Hepatocyte (in vitro differentiated cells): ENCODE measurements at regions not wholly inside any gene's neighbourhood (a gene's known extent, or its start where the extent isn't known, plus 50 kb on each side); places are given as distances from the start of the nearest gene placed in this dataset.

Experiments
- DNase-seq: peaks from one replicate; pipeline ENCODE4 v3.0.0-alpha.2; 2016; ENCODE audit warnings: low spot score
- H2AFZ ChIP-seq: fragments of 200-600 bp; sonication (generic); 2 replicates; pipeline ENCODE4 v1.6.0; 2016; ENCODE audit warnings: antibody characterized with exemption, mild to moderate bottlenecking
- H3K27ac ChIP-seq: fragments of 200-600 bp; sonication (generic); 2 replicates; pipeline ENCODE4 v1.5.1; 2016; ENCODE audit warnings: mild to moderate bottlenecking
- H3K27me3 ChIP-seq: fragments of 200-600 bp; sonication (generic); 2 replicates; pipeline ENCODE4 v1.6.1; 2016
- H3K36me3 ChIP-seq: fragments of 200-600 bp; sonication (generic); replicated peaks from 2 replicates; pipeline ENCODE4 v1.5.1; 2016; ENCODE audit warnings: low read depth; ENCODE audit not compliant: insufficient read depth
- H3K4me1 ChIP-seq: fragments of 200-600 bp; sonication (generic); 2 replicates; pipeline ENCODE4 v1.5.1; 2016; ENCODE audit warnings: mild to moderate bottlenecking, moderate library complexity; ENCODE audit not compliant: insufficient read depth
- H3K4me2 ChIP-seq: fragments of 200-600 bp; sonication (generic); 2 replicates; pipeline ENCODE4 v1.6.0; 2016
- H3K4me3 ChIP-seq: fragments of 200-600 bp; sonication (generic); 2 replicates; pipeline ENCODE4 v1.5.1; 2016; ENCODE audit warnings: mild to moderate bottlenecking
- H3K79me2 ChIP-seq: fragments of 200-600 bp; sonication (generic); 2 replicates; pipeline ENCODE4 v1.6.0; 2017; ENCODE audit warnings: mild to moderate bottlenecking
- H3K9me2 ChIP-seq: fragments of 200-600 bp; sonication (generic); replicated peaks from 2 replicates; pipeline ENCODE4 v1.6.0; 2017; ENCODE audit warnings: mild to moderate bottlenecking; ENCODE audit not compliant: insufficient read depth
- H3K9me3 ChIP-seq: fragments of 200-600 bp; sonication (generic); 2 replicates; pipeline ENCODE4 v1.5.1; 2016; ENCODE audit warnings: low read depth, mild to moderate bottlenecking
- H4K20me1 ChIP-seq: fragments of 200-600 bp; sonication (generic); 2 replicates; pipeline ENCODE4 v1.6.0; 2016; ENCODE audit warnings: mild to moderate bottlenecking; ENCODE audit not compliant: insufficient read depth, poor library complexity, severe bottlenecking
- EZH2 ChIP-seq: fragments of 200-600 bp; sonication (generic); IDR thresholded peaks from 2 replicates; pipeline ENCODE4 v1.6.1; 2016; ENCODE audit warnings: antibody characterized with exemption, mild to moderate bottlenecking, borderline replicate concordance
- EZH2phosphoT487 ChIP-seq: fragments of 200-600 bp; sonication (generic); IDR thresholded peaks from one replicate; pipeline ENCODE4 v1.6.1; 2018; ENCODE audit warnings: antibody characterized with exemption, mild to moderate bottlenecking, low read depth, moderate library complexity; ENCODE audit not compliant: unreplicated experiment, severe bottlenecking
- WGBS: methylation state at CpG from one replicate; pipeline ENCODE4 v1.1.6; 2016; ENCODE audit warnings: low lambda C conversion rate; ENCODE audit errors: missing lambda C conversion rate; 5-methylcytosine and 5-hydroxymethylcytosine counted together
- TF ChIP-seq, protein P1 (sequence below): fragments of 200-600 bp; sonication (generic); IDR thresholded peaks from 2 replicates; pipeline ENCODE4 v1.5.1; 2016; ENCODE audit warnings: antibody characterized with exemption, mild to moderate bottlenecking; ENCODE audit not compliant: poor library complexity

GRCh38 chr10:20596065-20596755 lies 300.9 kb downstream of the NEBL start:
- H3K4me2 ChIP-seq: no peak overlapping the region
- TF ChIP-seq EZH2phosphoT487 (no peak), EZH2 (no peak)
- TF ChIP-seq, protein P1, sequence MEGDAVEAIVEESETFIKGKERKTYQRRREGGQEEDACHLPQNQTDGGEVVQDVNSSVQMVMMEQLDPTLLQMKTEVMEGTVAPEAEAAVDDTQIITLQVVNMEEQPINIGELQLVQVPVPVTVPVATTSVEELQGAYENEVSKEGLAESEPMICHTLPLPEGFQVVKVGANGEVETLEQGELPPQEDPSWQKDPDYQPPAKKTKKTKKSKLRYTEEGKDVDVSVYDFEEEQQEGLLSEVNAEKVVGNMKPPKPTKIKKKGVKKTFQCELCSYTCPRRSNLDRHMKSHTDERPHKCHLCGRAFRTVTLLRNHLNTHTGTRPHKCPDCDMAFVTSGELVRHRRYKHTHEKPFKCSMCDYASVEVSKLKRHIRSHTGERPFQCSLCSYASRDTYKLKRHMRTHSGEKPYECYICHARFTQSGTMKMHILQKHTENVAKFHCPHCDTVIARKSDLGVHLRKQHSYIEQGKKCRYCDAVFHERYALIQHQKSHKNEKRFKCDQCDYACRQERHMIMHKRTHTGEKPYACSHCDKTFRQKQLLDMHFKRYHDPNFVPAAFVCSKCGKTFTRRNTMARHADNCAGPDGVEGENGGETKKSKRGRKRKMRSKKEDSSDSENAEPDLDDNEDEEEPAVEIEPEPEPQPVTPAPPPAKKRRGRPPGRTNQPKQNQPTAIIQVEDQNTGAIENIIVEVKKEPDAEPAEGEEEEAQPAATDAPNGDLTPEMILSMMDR: no peak
- 89% methylated on average over 1 of the region's 1 CpG for WGBS

DNA sequence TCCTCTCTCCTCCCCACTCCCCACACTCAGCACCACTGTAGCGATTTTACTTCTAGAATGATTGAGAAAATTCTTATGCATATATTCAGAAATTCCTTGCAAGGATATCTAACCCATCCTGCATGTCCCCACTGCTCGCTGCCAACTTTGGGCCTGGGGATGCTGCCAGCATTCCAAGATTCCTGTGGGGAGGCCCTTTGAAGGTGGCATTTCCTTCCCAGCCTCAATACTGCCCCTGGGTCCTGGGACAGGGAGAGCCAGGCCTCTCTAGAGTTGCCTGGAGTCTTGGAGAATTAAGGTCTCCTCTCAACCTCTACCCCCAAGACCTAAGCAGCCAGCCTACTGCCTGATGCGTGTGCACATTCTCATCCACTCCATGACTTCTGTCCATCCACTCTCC lies 303.5 kb downstream of the NEBL start:
- WGBS: 91% methylated on average over 3 of the region's 3 CpGs
- no peak for TF ChIP-seq EZH2
- no peak for TF ChIP-seq EZH2phosphoT487
- TF ChIP-seq, protein P1: no peak

More at GRCh38 chr10:20596065-20596755, 300.9 kb downstream of the NEBL start:
- Histone ChIP-seq H3K27me3 (no peaks in the 10 kb centered on the region), H3K79me2 (no peaks in the 10 kb centered on the region), H3K4me1 (no peaks in the 10 kb centered on the region), H3K9me3 (no peaks in the 10 kb centered on the region), H4K20me1 (no peaks in the 10 kb centered on the region), H3K4me3 (no peak overlapping the region), H2AFZ (no peak overlapping the region), H3K36me3 (no peaks in the 10 kb centered on the region), H3K9me2 (no peaks in the 10 kb centered on the region), H3K27ac (no peak overlapping the region)
- no peak for DNase-seq

DNA sequence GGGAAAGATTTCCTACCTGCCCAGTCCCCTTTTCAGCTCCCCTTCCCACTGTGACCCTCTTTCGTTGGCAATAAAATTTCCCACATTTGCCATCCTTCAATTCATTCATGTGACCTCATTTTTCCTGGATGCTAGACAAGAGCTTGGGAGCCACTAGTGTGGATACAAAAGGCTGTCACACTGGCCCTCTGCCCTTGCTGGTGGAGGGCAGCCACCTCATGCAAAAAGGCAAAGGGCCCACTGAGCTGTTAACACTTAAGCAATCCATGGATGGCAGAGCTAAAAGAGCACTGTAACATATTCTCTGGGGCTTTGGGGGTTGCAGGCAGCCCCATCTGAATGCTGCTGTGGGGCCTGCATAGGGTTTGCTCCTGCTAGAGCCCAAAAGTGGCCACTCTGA lies 315.1 kb downstream of the NEBL start:
- Histone ChIP-seq H3K9me3 (peaks cover 4% of the 10 kb centered on the region), H3K4me1 (no peaks in the 10 kb centered on the region), H2AFZ (no peak overlapping the region), H3K4me2 (no peak overlapping the region), H3K36me3 (no peaks in the 10 kb centered on the region), H3K27me3 (no peaks in the 10 kb centered on the region), H3K27ac (no peak overlapping the region), H4K20me1 (no peaks in the 10 kb centered on the region), H3K9me2 (no peaks in the 10 kb centered on the region), H3K4me3 (no peak overlapping the region), H3K79me2 (no peaks in the 10 kb centered on the region)
- WGBS: 92% methylated on average over 1 of the region's 1 CpG
- TF ChIP-seq, protein P1: no peak
- no peak for TF ChIP-seq EZH2phosphoT487
- TF ChIP-seq EZH2: no peak
- DNase-seq: no peak

More for the DNA sequence above, 303.5 kb downstream of the NEBL start:
- H3K27me3 ChIP-seq: no peaks in the 10 kb centered on the region
- no peak overlapping the region for H3K27ac ChIP-seq
- no peaks in the 10 kb centered on the region for H3K36me3 ChIP-seq
- no peaks in the 10 kb centered on the region for H3K79me2 ChIP-seq
- H3K4me3 ChIP-seq: no peak overlapping the region
- no peaks in the 10 kb centered on the region for H4K20me1 ChIP-seq
- H3K4me2 ChIP-seq: no peak overlapping the region
- H3K9me3 ChIP-seq: no peaks in the 10 kb centered on the region
- no peaks in the 10 kb centered on the region for H3K9me2 ChIP-seq
- no peak for DNase-seq
- no peak overlapping the region for H2AFZ ChIP-seq
- H3K4me1 ChIP-seq: no peaks in the 10 kb centered on the region
